AG04449 (cell line): ENCODE measurements at regions not wholly inside any gene's neighbourhood (a gene's known extent, or its start where the extent isn't known, plus 50 kb on each side); places are given as distances from the start of the nearest gene placed in this dataset.
"Not testable (repeated sequence)": the region's sequence is repeated elsewhere in the genome, so short reads cannot be mapped to it uniquely, and the experiment has no call there.

ENCODE experiments used
- CTCF ChIA-PET: fragments of 350-600 bp; formaldehyde crosslinking; extraction: SDS; loops from one replicate; lab custom pipeline; 2021; ENCODE audit warnings: antibody characterized with exemption; lab: Yijun Ruan, JAX
- POLR2A ChIA-PET: fragments of 400-600, 350-600 bp; formaldehyde crosslinking; extraction: SDS; loops from one replicate; lab custom pipeline; 2020; ENCODE audit warnings: antibody characterized with exemption, inconsistent platforms; lab: Yijun Ruan, JAX
- DNase-seq: peaks from one replicate; pipeline ENCODE4 v3.0.0-alpha.2; 2010; ENCODE audit warnings: low read depth, low spot score
- H3K4me3 ChIP-seq: 2 replicates; pipeline ENCODE4 v1.5.1; 2011; ENCODE audit warnings: low read depth, mild to moderate bottlenecking, control low read depth, low read length
- TF ChIP-seq, protein P1 (sequence below): IDR thresholded peaks from one replicate; pipeline ENCODE4 v1.5.1; 2011; ENCODE audit warnings: mild to moderate bottlenecking, moderate library complexity, low read length, control low read depth, inconsistent platforms; ENCODE audit not compliant: insufficient read depth; ENCODE audit errors: missing control alignments

DNA sequence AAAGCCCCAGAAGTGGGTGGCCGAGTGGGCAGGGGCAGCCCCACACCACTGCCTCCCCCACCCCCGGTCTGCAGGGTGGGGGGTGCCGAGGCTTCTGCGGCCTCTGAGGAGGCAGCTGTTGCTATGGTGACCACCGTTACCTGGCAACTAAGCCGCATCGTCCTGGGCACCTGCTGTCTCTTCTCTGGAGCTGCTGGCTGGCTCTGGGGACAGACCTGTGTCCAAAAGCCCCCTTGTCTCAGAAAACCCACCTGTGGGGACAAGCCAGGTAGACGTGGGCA lies 79.9 kb upstream of the PRR5 start:
- H3K4me3 ChIP-seq = no peak overlapping the region
- DNase-seq = no peak
- ChIA-PET CTCF (interaction anchor here (0.9 to 6.8 kb wide), 3 partner anchors 296 to 631 kb away, joined by 3 to 319 read pairs (median 112); no protein-coding TSS in a partner anchor), POLR2A (no interaction called here)
- TF ChIP-seq, protein P1, sequence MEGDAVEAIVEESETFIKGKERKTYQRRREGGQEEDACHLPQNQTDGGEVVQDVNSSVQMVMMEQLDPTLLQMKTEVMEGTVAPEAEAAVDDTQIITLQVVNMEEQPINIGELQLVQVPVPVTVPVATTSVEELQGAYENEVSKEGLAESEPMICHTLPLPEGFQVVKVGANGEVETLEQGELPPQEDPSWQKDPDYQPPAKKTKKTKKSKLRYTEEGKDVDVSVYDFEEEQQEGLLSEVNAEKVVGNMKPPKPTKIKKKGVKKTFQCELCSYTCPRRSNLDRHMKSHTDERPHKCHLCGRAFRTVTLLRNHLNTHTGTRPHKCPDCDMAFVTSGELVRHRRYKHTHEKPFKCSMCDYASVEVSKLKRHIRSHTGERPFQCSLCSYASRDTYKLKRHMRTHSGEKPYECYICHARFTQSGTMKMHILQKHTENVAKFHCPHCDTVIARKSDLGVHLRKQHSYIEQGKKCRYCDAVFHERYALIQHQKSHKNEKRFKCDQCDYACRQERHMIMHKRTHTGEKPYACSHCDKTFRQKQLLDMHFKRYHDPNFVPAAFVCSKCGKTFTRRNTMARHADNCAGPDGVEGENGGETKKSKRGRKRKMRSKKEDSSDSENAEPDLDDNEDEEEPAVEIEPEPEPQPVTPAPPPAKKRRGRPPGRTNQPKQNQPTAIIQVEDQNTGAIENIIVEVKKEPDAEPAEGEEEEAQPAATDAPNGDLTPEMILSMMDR = no peak

DNA sequence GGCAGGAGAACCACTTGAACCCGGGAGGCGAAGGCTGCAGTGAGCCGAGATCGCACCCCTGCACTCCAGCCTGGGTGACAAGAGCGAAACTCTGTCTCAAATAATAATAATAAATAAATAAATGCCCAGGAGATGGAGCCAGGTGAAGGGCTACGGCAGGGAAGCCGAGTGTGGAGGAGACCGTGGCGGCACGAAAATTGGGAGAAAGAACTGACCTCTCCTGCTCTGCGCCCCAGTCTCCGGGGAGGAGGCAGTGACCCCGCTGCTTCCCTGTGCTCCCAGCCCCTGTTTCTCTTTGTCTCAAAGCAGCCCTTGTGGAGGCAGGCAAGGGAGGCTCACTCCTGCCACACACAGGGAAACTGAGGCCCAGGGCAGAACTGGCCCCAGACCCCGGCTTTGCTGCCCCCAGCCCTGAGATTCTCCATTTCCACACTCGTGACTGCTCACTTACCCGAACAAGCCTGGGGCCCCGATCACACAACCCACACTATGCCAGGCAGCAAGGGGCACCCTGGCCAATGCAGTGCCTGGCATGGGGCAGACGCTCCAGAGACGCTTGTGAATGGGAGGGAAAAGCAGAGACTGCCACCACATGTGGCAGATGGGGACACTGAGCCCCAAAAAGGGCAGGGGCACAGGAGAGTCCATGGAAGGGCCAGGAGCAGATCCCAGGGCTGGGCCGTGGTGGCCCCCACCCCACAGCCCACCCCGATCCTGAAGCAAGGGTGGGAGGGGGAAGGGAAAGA lies 80.4 kb upstream of the PRR5 start:
- H3K4me3 ChIP-seq = no peak overlapping the region
- no peak for DNase-seq
- TF ChIP-seq, protein P1 = no peak
- ChIA-PET CTCF (interaction anchor here (1.6 to 6.8 kb wide), 3 partner anchors 536 to 630 kb away, joined by 10 to 319 read pairs (median 112); no protein-coding TSS in a partner anchor), POLR2A (no interaction called here)

DNA sequence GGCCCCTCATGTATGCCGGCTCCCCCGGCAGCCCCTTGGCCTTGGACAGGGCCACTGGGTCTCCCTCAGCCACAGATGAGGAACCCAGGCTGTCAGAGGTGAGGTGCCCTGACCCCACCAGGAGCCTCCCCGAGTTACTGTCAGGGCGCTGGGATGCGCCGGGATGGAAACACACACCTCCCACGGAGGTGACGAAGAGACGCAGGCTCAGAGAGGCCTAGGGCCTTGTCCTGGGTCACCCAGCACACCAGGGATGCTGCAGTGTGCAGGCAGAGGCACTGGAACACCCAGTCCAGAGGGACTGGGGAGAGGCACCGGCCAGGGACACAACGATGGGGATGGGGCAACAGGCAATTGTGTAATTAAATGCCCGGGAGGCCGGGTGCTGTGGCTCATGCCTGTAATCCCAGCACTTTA lies 81.2 kb upstream of the PRR5 start:
- POLR2A ChIA-PET = no interaction called here
- TF ChIP-seq, protein P1 = no peak
- no peak for DNase-seq
- no peak overlapping the region for H3K4me3 ChIP-seq
- CTCF ChIA-PET = interaction anchor here (1.6 kb wide), 1 partner anchor 628 kb away, joined by 10 read pairs; no protein-coding TSS in a partner anchor

DNA sequence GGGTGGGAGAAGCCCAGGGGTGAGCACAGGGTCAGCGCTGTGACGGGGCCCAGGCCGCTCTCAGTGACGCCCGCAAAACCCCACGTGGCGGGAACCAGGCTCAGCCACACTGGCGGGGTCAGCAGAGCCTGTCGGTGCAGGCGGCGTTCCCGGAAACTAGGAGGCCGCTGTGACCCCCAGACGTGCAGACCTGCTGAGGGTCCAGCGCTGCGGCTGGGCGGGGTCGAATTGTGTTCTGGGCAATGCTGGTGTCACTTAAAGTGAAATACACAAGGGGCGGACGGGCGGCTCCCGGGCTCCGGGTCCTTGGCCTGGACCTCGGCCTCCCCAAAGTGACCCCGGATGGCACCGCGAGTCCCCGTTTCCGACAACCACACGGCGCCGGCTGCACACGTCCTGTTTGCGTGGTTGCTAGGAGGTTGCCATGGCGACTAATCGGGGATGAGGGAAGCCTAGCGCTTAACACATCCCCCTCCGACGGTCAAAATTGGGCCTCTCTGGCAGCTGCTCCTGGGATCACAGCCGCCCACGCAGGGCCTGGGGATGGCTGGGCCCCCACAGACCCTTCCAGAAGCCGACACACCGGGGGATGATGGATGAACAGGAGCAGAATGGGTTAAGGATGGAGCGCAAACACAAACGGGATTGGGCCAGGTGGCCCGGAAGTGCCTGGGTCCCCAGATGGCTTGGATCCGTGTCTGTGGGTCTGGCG lies 81.7 kb upstream of the PRR5 start:
- TF ChIP-seq, protein P1 = no peak
- no peak overlapping the region for H3K4me3 ChIP-seq
- ChIA-PET CTCF (interaction anchor here (1.6 kb wide), 1 partner anchor 627 kb away, joined by 10 read pairs; no protein-coding TSS in a partner anchor), POLR2A (no interaction called here)
- no peak for DNase-seq

DNA sequence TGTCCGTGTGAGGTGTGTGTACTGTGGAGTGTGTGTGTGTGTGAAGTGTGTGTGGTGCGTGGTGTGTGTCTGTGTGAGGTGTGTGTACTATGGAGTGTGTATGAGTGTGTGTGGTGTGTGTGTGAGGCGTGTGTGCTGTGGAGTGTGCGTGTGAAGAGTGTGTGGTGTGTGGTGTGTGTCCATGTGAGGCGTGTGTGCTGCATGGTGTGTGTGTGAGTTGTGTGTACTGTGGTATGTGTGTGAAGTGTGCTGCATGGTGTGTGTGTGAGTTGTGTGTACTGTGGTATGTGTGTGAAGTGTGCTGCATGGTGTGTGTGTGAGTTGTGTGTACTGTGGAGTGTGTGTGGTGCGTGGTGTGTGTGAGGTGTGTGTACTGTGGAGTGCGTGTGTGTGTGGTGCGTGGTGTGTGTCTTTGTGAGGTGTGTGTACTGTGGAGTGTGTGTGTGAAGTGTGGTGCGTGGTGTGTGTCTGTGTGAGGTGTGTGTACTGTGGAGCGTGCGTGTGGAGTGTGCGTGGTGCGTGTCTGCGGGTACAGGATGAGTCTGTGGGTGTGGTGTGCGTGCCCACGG lies 82.4 kb upstream of the PRR5 start:
- H3K4me3 ChIP-seq, POLR2A ChIA-PET, DNase-seq, CTCF ChIA-PET: not testable (repeated sequence)

DNA sequence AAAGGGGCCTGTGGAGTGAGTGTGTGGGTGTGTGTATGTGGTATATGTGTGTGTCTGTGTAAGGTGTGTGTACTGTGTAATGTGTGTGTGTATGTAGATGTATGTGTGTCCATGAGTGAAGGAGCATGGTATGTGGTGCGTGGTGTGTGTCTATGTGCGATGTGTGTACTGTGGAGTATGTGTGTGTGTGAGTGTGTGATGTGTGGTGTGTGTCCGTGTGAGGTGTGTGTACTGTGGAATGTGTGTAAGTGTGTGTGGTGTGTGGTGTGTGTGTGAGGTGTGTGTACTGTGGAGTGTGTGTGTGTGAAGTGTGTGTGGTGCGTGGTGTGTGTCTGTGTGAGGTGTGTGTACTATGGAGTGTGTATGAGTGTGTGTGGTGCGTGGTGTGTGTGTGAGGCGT lies 83.1 kb upstream of the PRR5 start:
- POLR2A ChIA-PET, DNase-seq, CTCF ChIA-PET, H3K4me3 ChIP-seq: not testable (repeated sequence)

DNA sequence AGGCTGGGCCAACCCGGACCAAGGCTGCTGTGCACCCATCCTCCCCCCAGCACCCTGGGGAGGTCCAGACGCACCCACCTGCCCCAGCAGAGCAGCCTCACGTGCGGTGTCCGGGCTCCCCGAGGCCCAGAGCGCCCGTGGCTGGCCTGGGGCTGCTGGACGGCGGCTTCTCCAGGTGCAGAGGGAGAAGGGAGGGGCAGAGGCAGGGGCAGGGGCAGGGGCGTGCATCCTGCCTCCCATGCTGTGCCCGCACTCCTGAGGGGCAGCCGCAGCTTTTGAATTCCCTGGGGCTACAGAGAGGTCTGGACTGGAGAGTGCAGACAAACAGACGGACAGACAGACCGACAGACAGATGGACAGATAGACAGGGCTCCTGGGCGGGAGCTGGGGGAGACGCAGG lies 83.6 kb upstream of the PRR5 start:
- ChIA-PET POLR2A (no interaction called here), CTCF (no interaction called here)
- TF ChIP-seq, protein P1 = no peak

More for the DNA sequence above, 83.6 kb upstream of the PRR5 start:
- H3K4me3 ChIP-seq = no peak overlapping the region
- DNase-seq = no peak
